D721Med (cell line): ENCODE measurements at regions not wholly inside any gene's neighbourhood (a gene's known extent, or its start where the extent isn't known, plus 50 kb on each side); places are given as distances from the start of the nearest gene placed in this dataset.

ENCODE experiments used
- DNase-seq: peaks from one replicate; pipeline ENCODE4 v3.0.0; 2011; ENCODE audit warnings: low spot score; ENCODE audit not compliant: insufficient read length
- FAIRE-seq: peaks from 2 replicates; lab custom pipeline; 2011; peaks lifted over from hg19 to GRCh38; lab: Jason Lieb, UNC
- TF ChIP-seq, protein P1 (sequence below): IDR thresholded peaks from 2 replicates; pipeline ENCODE4 v1.5.1; 2012; ENCODE audit warnings: mild to moderate bottlenecking, control low read depth; ENCODE audit not compliant: insufficient read depth; ENCODE audit errors: missing control alignments

DNA sequence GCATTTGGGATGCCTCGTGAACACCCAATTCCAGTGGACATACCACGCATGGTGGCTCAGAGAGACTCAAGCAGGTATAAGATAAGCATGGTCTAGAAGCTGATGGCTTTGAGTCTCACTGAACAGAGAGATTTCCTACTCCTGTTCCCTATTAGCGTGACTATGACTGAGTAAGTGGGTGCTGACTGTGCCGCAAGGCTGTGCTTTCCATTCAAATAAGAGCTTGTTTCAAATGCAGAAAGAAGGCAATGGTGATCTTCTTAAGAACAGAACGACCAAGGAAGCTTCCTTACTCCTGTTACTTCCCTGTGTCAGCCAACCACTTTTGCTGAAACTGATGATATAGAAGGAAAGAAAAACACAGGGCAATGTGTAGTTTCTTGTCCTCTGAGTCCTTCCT is 63.5 kb upstream of the IGFBP2 start:
- DNase-seq (no peak), FAIRE-seq (no peak)
- TF ChIP-seq, protein P1, sequence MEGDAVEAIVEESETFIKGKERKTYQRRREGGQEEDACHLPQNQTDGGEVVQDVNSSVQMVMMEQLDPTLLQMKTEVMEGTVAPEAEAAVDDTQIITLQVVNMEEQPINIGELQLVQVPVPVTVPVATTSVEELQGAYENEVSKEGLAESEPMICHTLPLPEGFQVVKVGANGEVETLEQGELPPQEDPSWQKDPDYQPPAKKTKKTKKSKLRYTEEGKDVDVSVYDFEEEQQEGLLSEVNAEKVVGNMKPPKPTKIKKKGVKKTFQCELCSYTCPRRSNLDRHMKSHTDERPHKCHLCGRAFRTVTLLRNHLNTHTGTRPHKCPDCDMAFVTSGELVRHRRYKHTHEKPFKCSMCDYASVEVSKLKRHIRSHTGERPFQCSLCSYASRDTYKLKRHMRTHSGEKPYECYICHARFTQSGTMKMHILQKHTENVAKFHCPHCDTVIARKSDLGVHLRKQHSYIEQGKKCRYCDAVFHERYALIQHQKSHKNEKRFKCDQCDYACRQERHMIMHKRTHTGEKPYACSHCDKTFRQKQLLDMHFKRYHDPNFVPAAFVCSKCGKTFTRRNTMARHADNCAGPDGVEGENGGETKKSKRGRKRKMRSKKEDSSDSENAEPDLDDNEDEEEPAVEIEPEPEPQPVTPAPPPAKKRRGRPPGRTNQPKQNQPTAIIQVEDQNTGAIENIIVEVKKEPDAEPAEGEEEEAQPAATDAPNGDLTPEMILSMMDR: no peak

- no peak for FAIRE-seq
- no peak for DNase-seq
- TF ChIP-seq, protein P1: no peak
Observed at GRCh38 chr2:216570357-216570756, 62.9 kb upstream of the IGFBP2 start.

- DNase-seq (no peak), FAIRE-seq (no peak)
- TF ChIP-seq, protein P1: no peak
Observed at GRCh38 chr2:216571178-216571908, 61.9 kb upstream of the IGFBP2 start.

DNA sequence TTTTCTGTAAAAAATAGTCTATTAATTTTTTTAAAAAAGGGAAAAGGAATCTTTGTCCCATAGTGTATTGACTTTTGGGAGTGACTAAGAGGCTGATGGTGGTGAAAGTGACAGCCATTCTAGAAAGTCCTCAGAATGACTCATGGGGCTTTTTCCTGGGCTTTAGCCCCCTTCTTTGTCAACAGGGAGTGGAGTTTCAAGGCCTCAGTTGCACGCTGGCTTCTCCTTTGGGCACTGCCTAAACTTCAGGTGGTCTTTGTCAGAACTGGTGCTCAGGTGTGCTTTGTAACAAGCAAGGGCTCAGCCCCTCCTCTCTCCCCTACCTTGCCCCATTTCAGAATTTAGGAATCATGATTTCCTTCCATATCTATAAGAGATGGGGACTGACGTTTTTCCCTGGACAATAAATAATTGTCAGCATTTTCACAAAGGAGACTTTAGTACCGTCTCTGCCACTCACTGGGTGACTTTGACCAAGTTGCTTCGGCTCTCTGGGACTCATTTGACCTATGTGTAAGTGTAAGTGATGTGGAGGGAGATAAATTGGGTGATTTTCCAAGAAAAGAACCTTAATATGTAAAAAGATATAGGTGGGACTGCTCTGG is 61.2 kb upstream of the IGFBP2 start:
- TF ChIP-seq, protein P1: no peak
- no peak for DNase-seq
- no peak for FAIRE-seq

- FAIRE-seq (peak; percentile 78), DNase-seq (no peak)
- TF ChIP-seq, protein P1: no peak
Observed at GRCh38 chr2:216572582-216573578, 60.3 kb upstream of the IGFBP2 start.

DNA sequence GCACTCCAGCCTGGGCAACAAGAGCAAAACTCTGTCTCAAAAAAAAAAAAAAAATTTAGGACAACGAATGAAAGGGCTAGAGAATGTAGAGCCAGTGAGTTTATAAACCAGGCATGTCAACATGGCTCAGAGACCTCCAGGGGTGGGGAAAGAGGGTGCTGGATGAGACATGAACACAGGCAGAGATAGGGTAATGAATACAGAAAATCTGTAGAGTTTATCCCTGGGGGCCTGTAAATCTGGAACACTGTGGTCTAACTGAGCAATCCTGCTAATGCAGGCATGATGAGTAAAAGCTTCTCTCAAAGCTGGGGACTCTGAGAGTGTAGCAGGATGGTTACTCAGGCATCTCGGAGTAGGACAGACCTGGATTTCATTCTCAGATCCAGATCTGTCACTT is 59.2 kb upstream of the IGFBP2 start:
- TF ChIP-seq, protein P1: no peak
- FAIRE-seq (no peak), DNase-seq (no peak)
